GM23338 (cell line): ENCODE measurements at regions not wholly inside any gene's neighbourhood (a gene's known extent, or its start where the extent isn't known, plus 50 kb on each side); places are given as distances from the start of the nearest gene placed in this dataset.

ENCODE experiments used
- ATAC-seq: fragments of 200-7000 bp; cut with Tn5 transposase; 3 replicates; pipeline ENCODE4 v1.9.1; 2020
- DNase-seq: peaks from one replicate; pipeline ENCODE4 v3.0.0-alpha.2; 2015; ENCODE audit warnings: low spot score
- H2AFZ ChIP-seq: fragments of 200-600 bp; sonication (generic); 2 replicates; pipeline ENCODE4 v1.8.0; 2016; ENCODE audit warnings: antibody characterized with exemption, mild to moderate bottlenecking, moderate library complexity
- H3F3A ChIP-seq: fragments of 200-600 bp; sonication (generic); replicated peaks from 2 replicates; pipeline ENCODE4 v1.8.0; 2017; ENCODE audit warnings: antibody characterized with exemption, mixed run types, low read depth
- H3K27ac ChIP-seq: fragments of 200-600 bp; sonication (generic); 2 replicates; pipeline ENCODE4 v1.6.1; 2016; ENCODE audit warnings: low read depth
- H3K27me3 ChIP-seq: fragments of 200-600 bp; sonication (generic); 2 replicates; pipeline ENCODE4 v1.8.0; 2016; ENCODE audit warnings: mild to moderate bottlenecking, mixed run types, moderate library complexity; ENCODE audit not compliant: insufficient read depth
- H3K36me3 ChIP-seq: fragments of 200-600 bp; sonication (generic); 2 replicates; pipeline ENCODE4 v1.8.0; 2016; ENCODE audit warnings: mild to moderate bottlenecking; ENCODE audit not compliant: insufficient read depth
- H3K4me1 ChIP-seq: fragments of 200-600 bp; sonication (generic); 2 replicates; pipeline ENCODE4 v1.8.0; 2016; ENCODE audit warnings: mild to moderate bottlenecking, moderate library complexity; ENCODE audit not compliant: insufficient read depth
- H3K4me2 ChIP-seq: fragments of 200-600 bp; sonication (generic); 2 replicates; pipeline ENCODE4 v1.7.1; 2017; ENCODE audit warnings: mixed run types
- H3K4me3 ChIP-seq: fragments of 200-600 bp; sonication (generic); 2 replicates; pipeline ENCODE4 v1.6.1; 2016; ENCODE audit warnings: mixed run types
- H3K79me2 ChIP-seq: fragments of 200-600 bp; sonication (generic); replicated peaks from 2 replicates; pipeline ENCODE4 v1.8.0; 2017; ENCODE audit warnings: mild to moderate bottlenecking; ENCODE audit not compliant: insufficient read depth
- H3K9me2 ChIP-seq: fragments of 200-600 bp; sonication (generic); 2 replicates; pipeline ENCODE4 v1.8.0; 2017; ENCODE audit not compliant: insufficient read depth
- H4K20me1 ChIP-seq: fragments of 200-600 bp; sonication (generic); replicated peaks from 2 replicates; pipeline ENCODE4 v1.8.0; 2017; ENCODE audit warnings: mild to moderate bottlenecking; ENCODE audit not compliant: insufficient read depth
- H3K27ac Mint-ChIP-seq: 2 replicates; pipeline ENCODE4 v1.8.0; 2020; ENCODE audit warnings: inconsistent platforms, mild to moderate bottlenecking, moderate library complexity, mixed read lengths
- H3K27me3 Mint-ChIP-seq: 3 replicates; pipeline ENCODE4 v1.8.0; 2022; ENCODE audit warnings: low read depth, mild to moderate bottlenecking, moderate library complexity, mixed read lengths, inconsistent platforms; ENCODE audit not compliant: insufficient read depth, poor library complexity
- H3K36me3 Mint-ChIP-seq: 3 replicates; pipeline ENCODE4 v1.8.0; 2021; ENCODE audit warnings: low read depth, mild to moderate bottlenecking, inconsistent platforms, moderate library complexity, mixed read lengths
- H3K4me1 Mint-ChIP-seq: 3 replicates; pipeline ENCODE4 v1.8.0; 2020; ENCODE audit warnings: mild to moderate bottlenecking, inconsistent platforms, mixed read lengths
- H3K4me3 Mint-ChIP-seq: 3 replicates; pipeline ENCODE4 v1.8.0; 2021; ENCODE audit warnings: moderate library complexity, mild to moderate bottlenecking, inconsistent platforms, mixed read lengths
- H3K9me3 Mint-ChIP-seq: 3 replicates; pipeline ENCODE4 v1.8.0; 2020; ENCODE audit warnings: moderate library complexity, mild to moderate bottlenecking, inconsistent platforms, mixed read lengths
- CTCF ChIP-seq, 2 experiments: fragments of 200-600 bp in 1 of 2; sonication (generic) in 1 of 2; conservative IDR thresholded peaks; 2 replicates each; pipeline versions ENCODE4 v1.5.1 to v1.6.1; 2016 to 2017; ENCODE audit warnings: antibody characterized with exemption in 2 of 2, low read depth in 2 of 2, mild to moderate bottlenecking in 2 of 2, moderate library complexity in 1 of 2
- ETS1 ChIP-seq: IDR thresholded peaks from 2 replicates; pipeline ENCODE4 v1.6.1; 2016; ENCODE audit warnings: antibody characterized with exemption
- EZH2 ChIP-seq: fragments of 200-600 bp; sonication (generic); IDR thresholded peaks from one replicate; pipeline ENCODE4 v1.8.0; 2017; ENCODE audit warnings: antibody characterized with exemption, mild to moderate bottlenecking, low read depth; ENCODE audit not compliant: unreplicated experiment
- EZH2phosphoT487 ChIP-seq: fragments of 200-600 bp; sonication (generic); IDR thresholded peaks from one replicate; pipeline ENCODE4 v1.8.1; 2018; ENCODE audit warnings: antibody characterized with exemption; ENCODE audit not compliant: unreplicated experiment
- JUNB ChIP-seq: IDR thresholded peaks from one replicate; pipeline ENCODE4 v1.6.1; 2016; ENCODE audit warnings: antibody characterized with exemption; ENCODE audit not compliant: unreplicated experiment
- NANOG ChIP-seq: IDR thresholded peaks from 2 replicates; pipeline ENCODE4 v1.6.1; 2016; ENCODE audit warnings: antibody characterized with exemption, borderline replicate concordance
- POLR2AphosphoS5 ChIP-seq: IDR thresholded peaks from 2 replicates; pipeline ENCODE4 v1.6.1; 2016; ENCODE audit warnings: antibody characterized with exemption, low read depth
- ZNF331 ChIP-seq: fragments of 250-450 bp; sonication (Bioruptor Pico); IDR thresholded peaks from 2 replicates; pipeline ENCODE4 v1.5.0; 2020; ENCODE audit warnings: low read depth, mild to moderate bottlenecking, moderate library complexity
- TF ChIP-seq, protein P1 (sequence below): fragments of 250-450 bp; sonication (Bioruptor Pico); IDR thresholded peaks from 2 replicates; pipeline ENCODE4 v1.5.0; 2020; ENCODE audit warnings: mild to moderate bottlenecking, moderate library complexity
- TF ChIP-seq, protein P2 (sequence below): IDR thresholded peaks from one replicate; pipeline ENCODE4 v1.6.1; 2018; ENCODE audit warnings: antibody characterized with exemption; ENCODE audit not compliant: unreplicated experiment

DNA sequence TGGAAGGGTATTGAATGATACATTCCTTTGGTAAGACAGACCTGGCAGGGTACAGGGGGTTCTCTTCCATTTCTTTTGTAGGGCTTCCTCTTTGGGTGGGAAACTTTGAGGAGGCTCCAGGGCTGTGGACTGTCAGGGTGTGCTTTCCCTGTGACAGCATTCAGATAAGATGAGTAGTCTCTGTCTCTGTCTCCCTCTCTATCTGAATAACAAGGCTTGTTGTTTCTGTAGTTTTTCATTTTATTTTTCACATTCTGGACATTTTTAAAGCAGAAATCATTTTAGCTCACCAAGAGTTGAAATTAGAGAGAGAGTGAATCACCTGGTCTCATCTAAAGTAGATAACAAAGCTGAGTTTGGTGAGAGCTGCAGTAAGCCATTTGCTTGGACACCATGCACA is 100.8 kb upstream of the TPM1 start (continued):
- TF ChIP-seq CTCF (conservative IDR thresholded peaks at IDR 0.05; ENCODE audit: low read depth in 2 of 2) (no peak), NANOG (no peak)

GRCh38 chr15:62942428-62942827 is 100.1 kb upstream of the TPM1 start:
- DNase-seq (no peak), ATAC-seq (no peak)
- Histone ChIP-seq H4K20me1 (no peaks in the 10 kb centered on the region), H3K9me2 (no peaks in the 10 kb centered on the region), H3F3A (no peaks in the 10 kb centered on the region), H3K4me2 (no peak overlapping the region), H2AFZ (no peak overlapping the region), H3K27ac (no peak overlapping the region), H3K4me1 (no peaks in the 10 kb centered on the region), H3K79me2 (no peaks in the 10 kb centered on the region), H3K36me3 (no peaks in the 10 kb centered on the region), H3K27me3 (no peaks in the 10 kb centered on the region), H3K4me3 (no peak overlapping the region)
- Mint-ChIP-seq H3K27ac (no peak overlapping the region), H3K4me3 (no peak overlapping the region), H3K27me3 (peaks cover 4% of the 10 kb centered on the region), H3K9me3 (no peaks in the 10 kb centered on the region), H3K4me1 (peaks cover 8% of the 10 kb centered on the region; the same call in 2 of the 3 replicates), H3K36me3 (no peaks in the 10 kb centered on the region)
- no peak for TF ChIP-seq NANOG
- TF ChIP-seq, protein P1, sequence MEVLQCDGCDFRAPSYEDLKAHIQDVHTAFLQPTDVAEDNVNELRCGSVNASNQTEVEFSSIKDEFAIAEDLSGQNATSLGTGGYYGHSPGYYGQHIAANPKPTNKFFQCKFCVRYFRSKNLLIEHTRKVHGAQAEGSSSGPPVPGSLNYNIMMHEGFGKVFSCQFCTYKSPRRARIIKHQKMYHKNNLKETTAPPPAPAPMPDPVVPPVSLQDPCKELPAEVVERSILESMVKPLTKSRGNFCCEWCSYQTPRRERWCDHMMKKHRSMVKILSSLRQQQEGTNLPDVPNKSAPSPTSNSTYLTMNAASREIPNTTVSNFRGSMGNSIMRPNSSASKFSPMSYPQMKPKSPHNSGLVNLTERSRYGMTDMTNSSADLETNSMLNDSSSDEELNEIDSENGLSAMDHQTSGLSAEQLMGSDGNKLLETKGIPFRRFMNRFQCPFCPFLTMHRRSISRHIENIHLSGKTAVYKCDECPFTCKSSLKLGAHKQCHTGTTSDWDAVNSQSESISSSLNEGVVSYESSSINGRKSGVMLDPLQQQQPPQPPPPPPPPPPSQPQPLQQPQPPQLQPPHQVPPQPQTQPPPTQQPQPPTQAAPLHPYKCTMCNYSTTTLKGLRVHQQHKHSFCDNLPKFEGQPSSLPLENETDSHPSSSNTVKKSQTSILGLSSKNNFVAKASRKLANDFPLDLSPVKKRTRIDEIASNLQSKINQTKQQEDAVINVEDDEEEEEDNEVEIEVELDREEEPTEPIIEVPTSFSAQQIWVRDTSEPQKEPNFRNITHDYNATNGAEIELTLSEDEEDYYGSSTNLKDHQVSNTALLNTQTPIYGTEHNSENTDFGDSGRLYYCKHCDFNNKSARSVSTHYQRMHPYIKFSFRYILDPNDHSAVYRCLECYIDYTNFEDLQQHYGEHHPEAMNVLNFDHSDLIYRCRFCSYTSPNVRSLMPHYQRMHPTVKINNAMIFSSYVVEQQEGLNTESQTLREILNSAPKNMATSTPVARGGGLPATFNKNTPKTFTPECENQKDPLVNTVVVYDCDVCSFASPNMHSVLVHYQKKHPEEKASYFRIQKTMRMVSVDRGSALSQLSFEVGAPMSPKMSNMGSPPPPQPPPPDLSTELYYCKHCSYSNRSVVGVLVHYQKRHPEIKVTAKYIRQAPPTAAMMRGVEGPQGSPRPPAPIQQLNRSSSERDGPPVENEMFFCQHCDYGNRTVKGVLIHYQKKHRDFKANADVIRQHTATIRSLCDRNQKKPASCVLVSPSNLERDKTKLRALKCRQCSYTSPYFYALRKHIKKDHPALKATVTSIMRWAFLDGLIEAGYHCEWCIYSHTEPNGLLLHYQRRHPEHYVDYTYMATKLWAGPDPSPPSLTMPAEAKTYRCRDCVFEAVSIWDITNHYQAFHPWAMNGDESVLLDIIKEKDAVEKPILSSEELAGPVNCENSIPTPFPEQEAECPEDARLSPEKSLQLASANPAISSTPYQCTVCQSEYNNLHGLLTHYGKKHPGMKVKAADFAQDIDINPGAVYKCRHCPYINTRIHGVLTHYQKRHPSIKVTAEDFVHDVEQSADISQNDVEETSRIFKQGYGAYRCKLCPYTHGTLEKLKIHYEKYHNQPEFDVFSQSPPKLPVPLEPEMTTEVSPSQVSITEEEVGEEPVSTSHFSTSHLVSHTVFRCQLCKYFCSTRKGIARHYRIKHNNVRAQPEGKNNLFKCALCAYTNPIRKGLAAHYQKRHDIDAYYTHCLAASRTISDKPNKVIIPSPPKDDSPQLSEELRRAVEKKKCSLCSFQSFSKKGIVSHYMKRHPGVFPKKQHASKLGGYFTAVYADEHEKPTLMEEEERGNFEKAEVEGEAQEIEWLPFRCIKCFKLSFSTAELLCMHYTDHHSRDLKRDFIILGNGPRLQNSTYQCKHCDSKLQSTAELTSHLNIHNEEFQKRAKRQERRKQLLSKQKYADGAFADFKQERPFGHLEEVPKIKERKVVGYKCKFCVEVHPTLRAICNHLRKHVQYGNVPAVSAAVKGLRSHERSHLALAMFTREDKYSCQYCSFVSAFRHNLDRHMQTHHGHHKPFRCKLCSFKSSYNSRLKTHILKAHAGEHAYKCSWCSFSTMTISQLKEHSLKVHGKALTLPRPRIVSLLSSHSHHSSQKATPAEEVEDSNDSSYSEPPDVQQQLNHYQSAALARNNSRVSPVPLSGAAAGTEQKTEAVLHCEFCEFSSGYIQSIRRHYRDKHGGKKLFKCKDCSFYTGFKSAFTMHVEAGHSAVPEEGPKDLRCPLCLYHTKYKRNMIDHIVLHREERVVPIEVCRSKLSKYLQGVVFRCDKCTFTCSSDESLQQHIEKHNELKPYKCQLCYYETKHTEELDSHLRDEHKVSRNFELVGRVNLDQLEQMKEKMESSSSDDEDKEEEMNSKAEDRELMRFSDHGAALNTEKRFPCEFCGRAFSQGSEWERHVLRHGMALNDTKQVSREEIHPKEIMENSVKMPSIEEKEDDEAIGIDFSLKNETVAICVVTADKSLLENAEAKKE, result no peak
- TF ChIP-seq ZNF331 (CRISPR knock-in tag), result no peak
- no peak for TF ChIP-seq EZH2
- TF ChIP-seq CTCF (conservative IDR thresholded peaks at IDR 0.05; ENCODE audit: low read depth in 2 of 2), result no peak
- no peak for TF ChIP-seq JUNB
- no peak for TF ChIP-seq EZH2phosphoT487
- TF ChIP-seq, protein P2, sequence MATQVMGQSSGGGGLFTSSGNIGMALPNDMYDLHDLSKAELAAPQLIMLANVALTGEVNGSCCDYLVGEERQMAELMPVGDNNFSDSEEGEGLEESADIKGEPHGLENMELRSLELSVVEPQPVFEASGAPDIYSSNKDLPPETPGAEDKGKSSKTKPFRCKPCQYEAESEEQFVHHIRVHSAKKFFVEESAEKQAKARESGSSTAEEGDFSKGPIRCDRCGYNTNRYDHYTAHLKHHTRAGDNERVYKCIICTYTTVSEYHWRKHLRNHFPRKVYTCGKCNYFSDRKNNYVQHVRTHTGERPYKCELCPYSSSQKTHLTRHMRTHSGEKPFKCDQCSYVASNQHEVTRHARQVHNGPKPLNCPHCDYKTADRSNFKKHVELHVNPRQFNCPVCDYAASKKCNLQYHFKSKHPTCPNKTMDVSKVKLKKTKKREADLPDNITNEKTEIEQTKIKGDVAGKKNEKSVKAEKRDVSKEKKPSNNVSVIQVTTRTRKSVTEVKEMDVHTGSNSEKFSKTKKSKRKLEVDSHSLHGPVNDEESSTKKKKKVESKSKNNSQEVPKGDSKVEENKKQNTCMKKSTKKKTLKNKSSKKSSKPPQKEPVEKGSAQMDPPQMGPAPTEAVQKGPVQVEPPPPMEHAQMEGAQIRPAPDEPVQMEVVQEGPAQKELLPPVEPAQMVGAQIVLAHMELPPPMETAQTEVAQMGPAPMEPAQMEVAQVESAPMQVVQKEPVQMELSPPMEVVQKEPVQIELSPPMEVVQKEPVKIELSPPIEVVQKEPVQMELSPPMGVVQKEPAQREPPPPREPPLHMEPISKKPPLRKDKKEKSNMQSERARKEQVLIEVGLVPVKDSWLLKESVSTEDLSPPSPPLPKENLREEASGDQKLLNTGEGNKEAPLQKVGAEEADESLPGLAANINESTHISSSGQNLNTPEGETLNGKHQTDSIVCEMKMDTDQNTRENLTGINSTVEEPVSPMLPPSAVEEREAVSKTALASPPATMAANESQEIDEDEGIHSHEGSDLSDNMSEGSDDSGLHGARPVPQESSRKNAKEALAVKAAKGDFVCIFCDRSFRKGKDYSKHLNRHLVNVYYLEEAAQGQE, result no peak
- TF ChIP-seq POLR2AphosphoS5, result no peak
- TF ChIP-seq ETS1, result no peak
